ENCODE measurements at regions not wholly inside any gene's neighbourhood (a gene's known extent, or its start where the extent isn't known, plus 50 kb on each side); places are given as distances from the start of the nearest gene placed in this dataset.

GRCh38 chr6:9172096-9172495, 736.8 kb upstream of the SLC35B3 start:
- TF ChIP-seq, protein P1, sequence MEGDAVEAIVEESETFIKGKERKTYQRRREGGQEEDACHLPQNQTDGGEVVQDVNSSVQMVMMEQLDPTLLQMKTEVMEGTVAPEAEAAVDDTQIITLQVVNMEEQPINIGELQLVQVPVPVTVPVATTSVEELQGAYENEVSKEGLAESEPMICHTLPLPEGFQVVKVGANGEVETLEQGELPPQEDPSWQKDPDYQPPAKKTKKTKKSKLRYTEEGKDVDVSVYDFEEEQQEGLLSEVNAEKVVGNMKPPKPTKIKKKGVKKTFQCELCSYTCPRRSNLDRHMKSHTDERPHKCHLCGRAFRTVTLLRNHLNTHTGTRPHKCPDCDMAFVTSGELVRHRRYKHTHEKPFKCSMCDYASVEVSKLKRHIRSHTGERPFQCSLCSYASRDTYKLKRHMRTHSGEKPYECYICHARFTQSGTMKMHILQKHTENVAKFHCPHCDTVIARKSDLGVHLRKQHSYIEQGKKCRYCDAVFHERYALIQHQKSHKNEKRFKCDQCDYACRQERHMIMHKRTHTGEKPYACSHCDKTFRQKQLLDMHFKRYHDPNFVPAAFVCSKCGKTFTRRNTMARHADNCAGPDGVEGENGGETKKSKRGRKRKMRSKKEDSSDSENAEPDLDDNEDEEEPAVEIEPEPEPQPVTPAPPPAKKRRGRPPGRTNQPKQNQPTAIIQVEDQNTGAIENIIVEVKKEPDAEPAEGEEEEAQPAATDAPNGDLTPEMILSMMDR (IDR thresholded peaks at IDR 0.05 in 4 of 5, conservative IDR thresholded peaks at IDR 0.05 in 1 of 5): no peak
- no peak for TF ChIP-seq POLR2A (IDR thresholded peaks at IDR 0.05)
- Histone ChIP-seq H3K4me1 (no peaks in the 10 kb centered on the region), H3K9me3 (no peaks in the 10 kb centered on the region), H3K27me3 (no peaks in the 10 kb centered on the region), H3K4me3 (no peak overlapping the region), H3K36me3 (no peaks in the 10 kb centered on the region), H3K27ac (no peak overlapping the region)
- in situ Hi-C loops (cut with MboI; ENCODE audit: low sequenced_read_pairs in 4 of 4): no loop called here
- intact Hi-C loops (cut with DNase I; ENCODE audit: low total_unique reads): no loop called here
- no peak for DNase-seq
- ATAC-seq: no peak

GRCh38 chr6:9168669-9169068, 733.3 kb upstream of the SLC35B3 start:
- TF ChIP-seq POLR2A (IDR thresholded peaks at IDR 0.05): no peak
- TF ChIP-seq, protein P1 (IDR thresholded peaks at IDR 0.05 in 4 of 5, conservative IDR thresholded peaks at IDR 0.05 in 1 of 5): no peak
- no peak for ATAC-seq
- Histone ChIP-seq H3K4me3 (no peak overlapping the region), H3K27me3 (no peaks in the 10 kb centered on the region), H3K27ac (no peak overlapping the region), H3K4me1 (no peaks in the 10 kb centered on the region), H3K9me3 (no peaks in the 10 kb centered on the region), H3K36me3 (no peaks in the 10 kb centered on the region)
- intact Hi-C loops (cut with DNase I; ENCODE audit: low total_unique reads) (no loop called here), in situ Hi-C loops (cut with MboI; ENCODE audit: low sequenced_read_pairs in 4 of 4) (no loop called here)
- no peak for DNase-seq

- intact Hi-C loops (cut with DNase I; ENCODE audit: low total_unique reads): no loop called here
- TF ChIP-seq, protein P1 (IDR thresholded peaks at IDR 0.05 in 4 of 5, conservative IDR thresholded peaks at IDR 0.05 in 1 of 5): no peak
- no peak for TF ChIP-seq POLR2A (IDR thresholded peaks at IDR 0.05)
Measured at GRCh38 chr6:9161731-9162130, 726.4 kb upstream of the SLC35B3 start.

GRCh38 chr6:9159051-9159450, 723.7 kb upstream of the SLC35B3 start:
- no peak overlapping the region for H3K4me3 ChIP-seq
- H3K4me1 ChIP-seq: no peaks in the 10 kb centered on the region
- in situ Hi-C loops (cut with MboI; ENCODE audit: low sequenced_read_pairs in 4 of 4): no loop called here
- no peak for ATAC-seq
- DNase-seq: no peak
- H3K27me3 ChIP-seq: no peaks in the 10 kb centered on the region
- no peaks in the 10 kb centered on the region for H3K9me3 ChIP-seq
- intact Hi-C loops (cut with DNase I; ENCODE audit: low total_unique reads): no loop called here
- TF ChIP-seq POLR2A (IDR thresholded peaks at IDR 0.05): no peak
- TF ChIP-seq, protein P1 (IDR thresholded peaks at IDR 0.05 in 4 of 5, conservative IDR thresholded peaks at IDR 0.05 in 1 of 5): no peak
- no peaks in the 10 kb centered on the region for H3K36me3 ChIP-seq
- no peak overlapping the region for H3K27ac ChIP-seq

More at GRCh38 chr6:9161731-9162130, 726.4 kb upstream of the SLC35B3 start:
- in situ Hi-C loops (cut with MboI; ENCODE audit: low sequenced_read_pairs in 4 of 4): no loop called here
- DNase-seq: no peak
- Histone ChIP-seq H3K4me1 (no peaks in the 10 kb centered on the region), H3K27me3 (no peaks in the 10 kb centered on the region), H3K9me3 (no peaks in the 10 kb centered on the region), H3K27ac (no peak overlapping the region), H3K4me3 (no peak overlapping the region), H3K36me3 (no peaks in the 10 kb centered on the region)
- ATAC-seq: no peak

DNA sequence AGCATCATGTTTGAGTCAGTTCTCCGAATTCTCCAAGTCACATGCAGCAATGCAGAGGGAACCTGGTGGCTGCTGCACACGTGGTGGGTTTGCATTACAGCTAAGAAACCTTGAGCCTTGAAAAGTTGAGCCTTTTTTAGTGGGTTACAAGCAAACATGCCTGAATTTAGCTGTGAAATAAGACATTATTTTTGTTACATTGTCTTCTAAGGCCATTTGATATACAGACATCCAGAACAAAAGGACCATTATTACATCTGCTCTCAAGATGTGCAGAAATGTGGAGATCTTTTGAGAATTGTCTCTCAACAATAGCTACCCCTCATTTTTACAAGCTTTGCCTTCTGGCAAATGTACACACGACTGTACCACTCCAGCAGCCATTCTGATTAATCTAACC, 720.5 kb upstream of the SLC35B3 start:
- in situ Hi-C loops (cut with MboI; ENCODE audit: low sequenced_read_pairs in 4 of 4) (no loop called here), intact Hi-C loops (cut with DNase I; ENCODE audit: low total_unique reads) (no loop called here)
- Histone ChIP-seq H3K4me3 (no peak overlapping the region), H3K9me3 (no peaks in the 10 kb centered on the region), H3K27ac (no peak overlapping the region), H3K36me3 (no peaks in the 10 kb centered on the region), H3K4me1 (no peaks in the 10 kb centered on the region), H3K27me3 (no peaks in the 10 kb centered on the region)
- no peak for DNase-seq
- ATAC-seq: no peak
- TF ChIP-seq POLR2A (IDR thresholded peaks at IDR 0.05): no peak
- TF ChIP-seq, protein P1 (IDR thresholded peaks at IDR 0.05 in 4 of 5, conservative IDR thresholded peaks at IDR 0.05 in 1 of 5): no peak

All from gastrocnemius medialis (tissue), 4 donors.